ENCODE measurements at regions not wholly inside any gene's neighbourhood (a gene's known extent, or its start where the extent isn't known, plus 50 kb on each side); places are given as distances from the start of the nearest gene placed in this dataset.
"Not testable (repeated sequence)": the region's sequence is repeated elsewhere in the genome, so short reads cannot be mapped to it uniquely, and the experiment has no call there.

GRCh38 chr16:5336941-5337340 lies 239.3 kb upstream of the EEF2KMT start:
- DNase-seq: no peak

- DNase-seq: no peak
Observed at GRCh38 chr16:5333991-5334390, 236.4 kb upstream of the EEF2KMT start.

GRCh38 chr16:5333126-5333525 lies 235.5 kb upstream of the EEF2KMT start:
- DNase-seq: no peak

DNA sequence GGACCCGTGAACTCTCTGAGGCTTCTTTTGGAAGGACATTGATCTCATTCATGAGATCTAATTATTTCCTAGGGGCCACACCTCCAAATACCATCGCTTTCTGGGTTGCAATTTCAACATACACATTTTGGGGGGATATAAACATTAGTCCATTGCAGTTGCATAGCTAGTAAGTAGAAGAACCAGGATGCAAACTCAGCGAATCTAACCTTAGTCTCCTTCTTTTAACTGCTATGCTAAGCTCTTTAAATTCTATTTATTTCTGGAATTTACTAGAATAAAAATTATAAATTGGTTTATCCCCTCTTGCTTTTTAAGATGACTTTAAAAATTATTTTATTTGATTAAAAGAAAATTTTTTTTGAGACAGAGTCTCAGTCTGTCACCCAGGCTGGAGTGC lies 232.5 kb upstream of the EEF2KMT start:
- DNase-seq: no peak

DNA sequence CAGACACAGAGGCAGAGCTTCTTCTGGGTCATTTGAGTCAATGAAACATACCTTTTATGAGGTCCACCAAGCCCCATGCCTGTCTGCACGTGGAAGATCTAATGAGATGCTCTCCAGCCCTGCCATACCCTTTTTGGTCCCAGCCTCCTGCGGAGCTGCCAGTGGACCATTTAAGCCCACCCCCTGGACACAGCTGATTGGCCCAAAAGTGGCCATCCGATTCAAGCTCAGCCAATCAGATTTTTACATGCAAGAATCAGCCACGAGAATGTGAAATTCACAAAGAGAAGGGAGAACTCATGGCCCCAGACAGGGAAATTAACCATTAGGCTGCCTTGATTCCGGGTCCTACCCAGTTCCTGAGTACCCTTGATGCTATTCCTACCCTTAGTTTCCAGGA lies 231.0 kb upstream of the EEF2KMT start:
- no peak for DNase-seq

DNA sequence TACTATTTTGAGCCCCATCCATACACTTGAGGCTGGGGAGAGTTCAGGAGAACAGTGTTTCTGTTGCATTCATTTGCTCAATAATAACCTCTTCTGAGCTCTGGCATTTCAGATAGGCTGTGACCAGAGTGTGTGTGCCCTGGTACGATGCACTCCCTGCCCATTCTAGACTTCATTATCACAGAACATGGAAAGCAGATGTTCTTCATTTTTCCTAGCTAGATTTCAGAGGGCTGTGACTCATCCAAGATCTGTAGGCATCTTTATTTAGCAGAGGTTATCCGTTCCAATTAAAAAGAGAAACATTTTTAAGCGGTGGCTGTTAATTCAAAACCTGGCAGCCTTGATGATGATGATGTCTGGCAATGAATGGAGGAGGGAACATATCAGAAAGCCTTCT lies 228.8 kb upstream of the EEF2KMT start:
- DNase-seq: no peak

DNA sequence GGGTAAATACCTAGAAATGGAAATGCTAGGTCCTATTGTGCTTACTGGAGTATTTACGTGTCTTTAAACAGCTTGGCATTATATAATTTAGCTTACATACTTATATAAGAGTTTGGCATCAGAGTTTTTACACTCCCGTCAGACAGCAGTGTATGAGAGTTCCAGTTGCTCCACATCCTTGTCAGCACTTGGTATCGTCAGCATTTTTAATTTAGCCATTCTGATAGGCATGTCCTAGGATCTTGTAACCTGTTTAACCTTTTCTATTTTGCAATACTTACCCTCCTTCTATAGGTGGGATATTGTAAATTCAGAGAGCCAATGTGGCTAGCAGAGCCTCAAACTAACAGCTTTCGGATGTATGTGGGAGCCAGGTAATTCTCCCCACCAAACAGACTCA lies 228.3 kb upstream of the EEF2KMT start:
- no peak for DNase-seq

- no peak for DNase-seq
Observed at GRCh38 chr16:5323284-5324141, 225.9 kb upstream of the EEF2KMT start.

- DNase-seq: no peak
Observed at GRCh38 chr16:5321930-5322329, 224.3 kb upstream of the EEF2KMT start.

- no peak for DNase-seq
Observed at GRCh38 chr16:5319799-5320198, 222.2 kb upstream of the EEF2KMT start.

GRCh38 chr16:5315914-5316313 lies 218.3 kb upstream of the EEF2KMT start:
- DNase-seq: no peak

DNA sequence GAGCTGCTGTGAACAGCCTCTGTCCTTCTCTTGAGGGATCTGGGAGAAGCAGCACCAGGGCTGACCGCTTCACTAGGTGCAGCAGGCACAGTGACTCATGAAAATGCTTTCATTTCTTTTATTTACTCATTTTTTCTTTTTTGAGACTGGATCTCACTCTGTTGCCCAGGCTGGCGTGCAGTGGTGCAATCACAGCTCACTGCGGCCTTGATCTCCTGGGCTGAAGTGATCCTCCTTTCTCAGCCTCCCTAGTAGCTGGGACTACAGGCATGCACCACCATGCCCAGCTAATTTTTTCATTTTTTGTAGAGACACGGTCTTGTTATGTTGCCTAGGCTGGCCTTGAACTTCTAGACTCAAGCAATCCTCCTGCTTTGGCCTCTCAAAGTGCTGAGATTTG lies 216.8 kb upstream of the EEF2KMT start:
- no peak for DNase-seq

GRCh38 chr16:5309946-5310611 lies 212.5 kb upstream of the EEF2KMT start:
- DNase-seq: no peak

GRCh38 chr16:5305023-5305422 lies 207.4 kb upstream of the EEF2KMT start:
- no peak for DNase-seq

DNA sequence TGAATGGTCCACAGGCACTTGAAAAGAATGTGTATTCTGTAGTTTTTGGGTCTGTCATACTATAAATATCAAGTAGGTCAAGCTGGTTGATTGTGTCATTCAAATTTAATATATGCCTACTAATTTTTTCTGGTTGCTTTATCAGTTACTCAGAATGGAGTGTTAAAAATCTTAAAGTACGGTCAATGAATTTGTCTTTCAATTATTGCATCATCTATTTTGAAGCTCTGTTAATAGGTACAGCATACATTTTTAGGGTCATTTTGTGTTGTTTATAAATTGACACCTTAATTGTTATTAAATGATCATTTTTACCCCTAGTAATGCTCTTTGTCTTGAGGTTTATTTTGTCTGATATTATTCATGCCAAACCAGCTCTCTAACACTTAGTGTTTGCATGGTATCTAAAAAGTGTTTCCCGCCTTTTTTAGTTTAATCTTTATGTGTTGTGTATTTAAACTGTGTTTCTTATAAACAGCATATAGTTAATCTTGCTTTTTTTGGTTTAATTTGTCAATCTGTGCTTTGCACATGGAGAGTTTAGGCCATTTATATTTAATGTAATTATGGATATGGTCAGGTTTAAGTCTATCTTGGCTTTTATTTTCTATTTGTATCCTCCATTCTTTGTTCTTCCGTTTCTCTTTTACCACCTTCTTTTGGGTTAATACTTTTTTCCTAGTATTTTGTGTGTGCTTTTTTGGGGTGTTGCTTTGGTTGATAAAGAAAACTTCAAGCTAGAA lies 204.9 kb upstream of the EEF2KMT start:
- DNase-seq: no peak

GRCh38 chr16:5298202-5298601 lies 200.6 kb upstream of the EEF2KMT start:
- no peak for DNase-seq

- no peak for DNase-seq
Observed at GRCh38 chr16:5296176-5296575, 198.6 kb upstream of the EEF2KMT start.

DNA sequence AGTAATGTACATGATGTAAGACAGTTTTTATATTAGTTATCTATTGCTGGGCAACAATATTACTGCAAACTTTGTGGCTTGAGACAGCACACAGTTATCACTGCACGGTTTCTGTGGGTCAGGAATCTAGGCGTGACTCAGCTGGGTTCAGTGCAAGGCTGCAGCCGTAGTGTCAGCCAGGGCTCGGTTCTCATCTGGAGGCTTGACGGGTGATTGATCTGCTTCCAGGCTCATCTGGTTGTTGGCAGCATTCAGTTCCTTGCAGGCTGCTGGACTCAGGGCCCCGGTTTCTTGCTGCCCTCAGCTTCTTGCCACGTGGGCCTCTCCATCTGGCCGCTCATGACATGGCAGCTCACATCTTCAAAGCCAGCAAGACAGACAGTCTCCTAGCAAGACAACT lies 197.7 kb upstream of the EEF2KMT start:
- DNase-seq: not testable (repeated sequence)

- DNase-seq: not testable (repeated sequence)
Observed at GRCh38 chr16:5282152-5282551, 184.6 kb upstream of the EEF2KMT start.

- DNase-seq: no peak
Observed at GRCh38 chr16:5257462-5257861, 159.9 kb upstream of the EEF2KMT start.

DNA sequence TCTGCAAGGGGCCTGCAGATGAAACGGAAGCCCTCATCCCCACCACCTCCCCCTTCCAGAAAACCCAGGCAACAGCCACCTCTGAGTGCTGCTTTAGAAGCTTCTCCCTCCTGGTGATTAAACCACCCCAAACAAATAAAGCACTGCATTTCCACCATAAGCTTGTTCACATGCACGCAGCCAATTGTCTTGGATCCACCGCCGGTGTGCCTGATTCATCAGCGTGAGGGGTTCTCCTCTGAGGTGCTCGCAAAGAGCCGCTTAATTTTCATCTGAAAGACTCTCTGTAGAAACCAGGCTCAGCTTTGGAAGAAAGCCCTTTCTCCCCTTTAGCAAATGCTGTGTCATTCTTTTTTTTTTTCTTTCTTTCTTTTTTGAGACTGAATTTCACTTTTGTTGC lies 155.2 kb upstream of the EEF2KMT start:
- DNase-seq: no peak

DNA sequence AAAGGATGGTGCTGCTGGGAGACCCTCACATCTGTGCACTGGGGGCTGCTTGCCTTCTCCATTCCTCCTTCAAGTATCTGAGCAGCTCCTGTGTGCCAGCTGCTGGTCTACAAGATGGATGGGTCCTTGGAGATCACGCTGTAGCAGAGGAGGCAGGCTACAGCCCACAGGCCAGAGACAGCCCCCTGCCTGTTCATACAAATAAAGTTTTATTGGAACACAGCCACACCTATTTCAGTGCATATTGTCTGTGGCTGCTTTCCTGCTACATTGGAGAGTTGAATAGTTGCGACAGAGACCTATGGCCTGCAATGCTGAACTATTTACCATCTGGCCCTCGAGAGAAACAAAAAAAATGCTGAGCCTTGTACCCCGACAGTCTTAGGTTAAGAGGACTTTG lies 149.8 kb upstream of the EEF2KMT start:
- not testable (repeated sequence) for DNase-seq

- not testable (repeated sequence) for DNase-seq
Observed at GRCh38 chr16:5240278-5240626, 142.7 kb upstream of the EEF2KMT start.
